K562 (cell line): ENCODE measurements at regions not wholly inside any gene's neighbourhood (a gene's known extent, or its start where the extent isn't known, plus 50 kb on each side); places are given as distances from the start of the nearest gene placed in this dataset.
A peak's percentile ranks its signal among the peaks of the same experiment; 100 is the strongest.

Experiments
- ATAC-seq: fragments of 200-7000 bp; cut with Tn5 transposase; 3 replicates; pipeline ENCODE4 v1.9.1; 2020; ENCODE audit warnings: moderate library complexity
- BruUV-seq: library from RNA; stranded (reverse); fragments of 400-500 nt; replicated peaks from 2 replicates; lab custom pipeline; 2021; lab: Mats Ljungman, UMichigan
- CTCF ChIA-PET: fragments of 300-600 bp; formaldehyde crosslinking; extraction: SDS; loops from one replicate; lab custom pipeline; 2021; ENCODE audit warnings: low intra/inter-chr PET ratio; lab: Yijun Ruan, JAX
- POLR2A ChIA-PET: fragments of 300-600, 350-650 bp; sonication (Branson Sonifier 250); formaldehyde crosslinking; extraction: SDS; loops from one replicate; lab custom pipeline; 2021; ENCODE audit warnings: antibody characterized with exemption, inconsistent platforms; lab: Yijun Ruan, JAX
- DNase-seq, 4 experiments: peaks; one replicate each; pipeline versions ENCODE4 v3.0.0 to v3.0.0-alpha.2; 2011 to 2018; ENCODE audit warnings: low spot score in 3 of 4, mixed read lengths in 3 of 4; ENCODE audit errors: extremely low read depth in 1 of 4
- FAIRE-seq: peaks from 2 replicates; lab custom pipeline; 2011; peaks lifted over from hg19 to GRCh38; lab: Jason Lieb, UNC
- H2AFZ ChIP-seq: 2 replicates; pipeline ENCODE4 v1.6.0; 2011; ENCODE audit warnings: low read depth, low read length, control low read depth, inconsistent platforms
- H3K27ac ChIP-seq: fragments of 200-600 bp; 3 replicates; pipeline ENCODE4 v1.8.0; 2011; ENCODE audit warnings: low read depth, mild to moderate bottlenecking, control low read depth, inconsistent platforms, low read length, moderate library complexity, mixed read lengths; ENCODE audit errors: extremely low read depth
- H3K27me3 ChIP-seq, 2 experiments: fragments of 300-600 bp in 1 of 2; 2 replicates in 1 of 2; 3 replicates in 1 of 2; pipeline versions ENCODE4 v1.6.0 to v1.8.0; 2011; ENCODE audit warnings: inconsistent platforms in 2 of 2, low read length in 2 of 2, mild to moderate bottlenecking in 1 of 2, mixed read lengths in 1 of 2, moderate library complexity in 1 of 2; ENCODE audit not compliant: control insufficient read depth in 2 of 2, insufficient read depth in 2 of 2
- H3K36me3 ChIP-seq: fragments of 300-600 bp; 3 replicates; pipeline ENCODE4 v1.8.0; 2011; ENCODE audit warnings: mild to moderate bottlenecking, low read length, inconsistent platforms; ENCODE audit not compliant: control insufficient read depth, insufficient read depth
- H3K4me1 ChIP-seq, 2 experiments: fragments of 200-600 bp in 1 of 2; replicated peaks in 1 of 2; 2 replicates in 1 of 2; 3 replicates in 1 of 2; pipeline versions ENCODE4 v1.5.1 to v1.8.0; 2011; ENCODE audit warnings: inconsistent platforms in 2 of 2, low read length in 2 of 2, mild to moderate bottlenecking in 1 of 2, mixed read lengths in 1 of 2, moderate library complexity in 1 of 2; ENCODE audit not compliant: control insufficient read depth in 2 of 2, insufficient read depth in 2 of 2
- H3K4me2 ChIP-seq: 2 replicates; pipeline ENCODE4 v1.6.1; 2011; ENCODE audit warnings: low read length, control low read depth, inconsistent platforms, mixed read lengths; ENCODE audit not compliant: insufficient read depth
- H3K4me3 ChIP-seq: fragments of 200-600 bp; sonication (generic), shearing (Covaris generic); 2 replicates; pipeline ENCODE4 v1.5.1; 2016; ENCODE audit warnings: control low read depth, inconsistent platforms
- H3K79me2 ChIP-seq: fragments of 200-600 bp; 3 replicates; pipeline ENCODE4 v1.8.0; 2011; ENCODE audit warnings: low read length, inconsistent platforms; ENCODE audit not compliant: control insufficient read depth, insufficient read depth
- H3K9ac ChIP-seq, 2 experiments: 2 replicates each; pipeline versions ENCODE4 v1.6.0 to v1.6.1; 2011; ENCODE audit warnings: low read depth in 2 of 2, low read length in 2 of 2, control low read depth in 1 of 2, inconsistent platforms in 1 of 2, mild to moderate bottlenecking in 1 of 2, mixed read lengths in 1 of 2; ENCODE audit not compliant: insufficient read depth in 1 of 2
- H3K9me1 ChIP-seq: one replicate; pipeline ENCODE4 v1.6.0; 2011; ENCODE audit warnings: inconsistent platforms, mild to moderate bottlenecking, low read length, moderate library complexity; ENCODE audit not compliant: control insufficient read depth, insufficient read depth
- H3K9me3 ChIP-seq: replicated peaks from 2 replicates; pipeline ENCODE4 v1.5.1; 2011; ENCODE audit warnings: low read depth, low read length, inconsistent platforms; ENCODE audit not compliant: control insufficient read depth, insufficient read depth
- H4K20me1 ChIP-seq: replicated peaks from 2 replicates; pipeline ENCODE4 v1.6.1; 2011; ENCODE audit warnings: low read length, inconsistent platforms, mixed read lengths; ENCODE audit not compliant: control insufficient read depth, insufficient read depth
- ARNT ChIP-seq, 2 experiments: fragments of 450-650 bp; IDR thresholded peaks; 2 replicates each; pipeline ENCODE4 v1.6.1; 2016; ENCODE audit warnings: mild to moderate bottlenecking in 1 of 2
- CAMTA2 ChIP-seq: fragments of 250-450 bp; sonication (Bioruptor Pico); conservative IDR thresholded peaks from 2 replicates; pipeline ENCODE4 v1.5.1; 2022
- CTCF ChIP-seq, 3 experiments: IDR thresholded peaks in 2 of 3; conservative IDR thresholded peaks in 1 of 3; 2 replicates each; pipeline ENCODE4 v1.5.1; 2011 to 2012; ENCODE audit warnings: low read length in 3 of 3, mild to moderate bottlenecking in 3 of 3, control low read depth in 2 of 3, improper control_type of control experiment in 1 of 3, inconsistent platforms in 1 of 3, low read depth in 1 of 3, mixed read lengths in 1 of 3, moderate library complexity in 1 of 3; ENCODE audit not compliant: insufficient read depth in 2 of 3
- RAD21 ChIP-seq, 2 experiments: fragments of 250-450 bp in 1 of 2; fragments of 450-650 bp in 1 of 2; sonication (Bioruptor Pico) in 1 of 2; formaldehyde crosslinking in 1 of 2; IDR thresholded peaks in 1 of 2; conservative IDR thresholded peaks in 1 of 2; 2 replicates each; pipeline versions ENCODE4 v1.4.0 to v1.8.0; 2020 to 2022; ENCODE audit warnings: mild to moderate bottlenecking in 2 of 2, moderate library complexity in 1 of 2
- RREB1 ChIP-seq: fragments of 250-450 bp; sonication (Bioruptor Pico); IDR thresholded peaks from 2 replicates; pipeline ENCODE4 v1.4.0; 2020
- SMAD4 ChIP-seq: fragments of 250-450 bp; sonication (Bioruptor Pico); conservative IDR thresholded peaks from 2 replicates; pipeline ENCODE4 v1.8.0; 2021; ENCODE audit warnings: inconsistent platforms, mild to moderate bottlenecking, moderate library complexity
- ZNF431 ChIP-seq: sonication (generic); formaldehyde crosslinking; IDR thresholded peaks from 2 replicates; pipeline ENCODE4 v1.8.0; 2022; ENCODE audit warnings: mild to moderate bottlenecking, missing genetic modification reagents
- ZNF445 ChIP-seq: fragments of 250-450 bp; sonication (Bioruptor Pico); IDR thresholded peaks from 2 replicates; pipeline ENCODE4 v1.4.0; 2020; ENCODE audit warnings: low read depth, mild to moderate bottlenecking, moderate library complexity
- ZNF589 ChIP-seq: fragments of 200-800 bp; sonication (Bioruptor generic); IDR thresholded peaks from 2 replicates; pipeline ENCODE4 v1.6.1; 2016; ENCODE audit warnings: low read depth, missing genetic modification characterization, missing compliant biosample characterization
- WGBS: fragments of 100-300 bp; shearing (Covaris generic); methylation state at CpG from one replicate; pipeline ENCODE4 v1.1.6; 2016; ENCODE audit warnings: low coverage, mixed read lengths; ENCODE audit not compliant: insufficient coverage; ENCODE audit errors: missing lambda C conversion rate; 5-methylcytosine and 5-hydroxymethylcytosine counted together
- in situ Hi-C: fragments of 300-500 bp; cut with MboI; formaldehyde crosslinking; loops from 4 replicates; pipeline ENCODE4 v1.15.0; 2018; ENCODE audit warnings: inconsistent platforms, mixed read lengths
- intact Hi-C: fragments of 100-400 bp; cut with micrococcal nuclease; formaldehyde crosslinking; loops from 2 replicates; pipeline ENCODE4 v1.14.2; 2022

- Histone ChIP-seq H3K79me2 (no peaks in the 10 kb centered on the region), H2AFZ (no peak overlapping the region), H3K4me3 (no peak overlapping the region), H3K4me1 (no peaks in the 10 kb centered on the region), H3K27ac (no peak overlapping the region), H4K20me1 (no peaks in the 10 kb centered on the region), H3K36me3 (no peaks in the 10 kb centered on the region), H3K4me2 (no peak overlapping the region), H3K9me3 (no peaks in the 10 kb centered on the region), H3K27me3 (no peaks in the 10 kb centered on the region), H3K9ac (no peak overlapping the region), H3K9me1 (no peaks in the 10 kb centered on the region)
- in situ Hi-C loops (no loop called here), intact Hi-C loops (no loop called here)
- CTCF ChIA-PET, result no interaction called here
- DNase-seq (peak in 1 of 4 experiments; percentile 7), ATAC-seq (peak; percentile 59; the same call in 2 of the 3 replicates), FAIRE-seq (no peak)
- BruUV-seq, result no TSS peak
- 0 out of 4 replicates have a peak, but pooled peaks have one; percentile 10 to 19 for TF ChIP-seq RAD21 (CRISPR knock-in tag; conservative IDR thresholded peaks at IDR 0.05 in 1 of 2, IDR thresholded peaks at IDR 0.05 in 1 of 2)
- no peak for TF ChIP-seq CAMTA2 (CRISPR knock-in tag)
- peak in 1 of 3 experiments; percentile 22; a peak in 2 of 6 replicates for TF ChIP-seq CTCF (IDR thresholded peaks at IDR 0.05 in 2 of 3, conservative IDR thresholded peaks at IDR 0.05 in 1 of 3; ENCODE audit: insufficient read depth in 2 of 3, low read depth in 1 of 3, low read length in 3 of 3)
- POLR2A ChIA-PET, result no interaction called here
- WGBS, result 0% methylated on average over 2 of the region's 2 CpGs
Observed at GRCh38 chr4:181569553-181569952, 673.6 kb upstream of the TENM3 start.

- BruUV-seq, result no TSS peak
- POLR2A ChIA-PET, result no interaction called here
- no peak overlapping the region for H3K9ac ChIP-seq
- H3K4me3 ChIP-seq, result no peak overlapping the region
- no peak overlapping the region for H3K27ac ChIP-seq
- DNase-seq, result no peak
- H3K9me1 ChIP-seq, result no peaks in the 10 kb centered on the region
- in situ Hi-C loops, result no loop called here
- no peaks in the 10 kb centered on the region for H3K27me3 ChIP-seq
- no peak overlapping the region for H2AFZ ChIP-seq
- no peak for ATAC-seq
- WGBS, result 0% methylated on average over 5 of the region's 5 CpGs
- intact Hi-C loops, result no loop called here
- H3K79me2 ChIP-seq, result no peaks in the 10 kb centered on the region
- no peak for FAIRE-seq
- H3K36me3 ChIP-seq, result no peaks in the 10 kb centered on the region
- no peaks in the 10 kb centered on the region for H3K9me3 ChIP-seq
- H3K4me1 ChIP-seq, result no peaks in the 10 kb centered on the region
- no peak overlapping the region for H3K4me2 ChIP-seq
- CTCF ChIA-PET, result no interaction called here
- H4K20me1 ChIP-seq, result no peaks in the 10 kb centered on the region
- TF ChIP-seq ARNT (IDR thresholded peaks at IDR 0.05) (no peak), ZNF445 (CRISPR knock-in tag) (no peak), ZNF589 (CRISPR knock-in tag) (no peak), RREB1 (CRISPR knock-in tag) (no peak), ZNF431 (no peak), SMAD4 (CRISPR knock-in tag) (no peak)
Observed at GRCh38 chr4:181578911-181579310, 664.3 kb upstream of the TENM3 start.
